CD14-positive monocyte (primary cell): ENCODE measurements at regions not wholly inside any gene's neighbourhood (a gene's known extent, or its start where the extent isn't known, plus 50 kb on each side); places are given as distances from the start of the nearest gene placed in this dataset.

Source experiments
- DNase-seq, 3 donors: peaks; one replicate each; pipeline ENCODE4 v3.0.0-alpha.2; 2011 to 2022
- H2AFZ ChIP-seq: 2 replicates; pipeline ENCODE4 v1.6.0; 2012; ENCODE audit warnings: mild to moderate bottlenecking, low read depth, low read length, inconsistent platforms; ENCODE audit not compliant: insufficient read depth, poor library complexity, severe bottlenecking
- H3K27ac ChIP-seq, 2 donors: 1 replicate in 1 of 2; 2 replicates in 1 of 2; pipeline ENCODE4 v1.5.1; 2012 to 2013; ENCODE audit warnings: low read length in 2 of 2, control low read depth in 1 of 2, inconsistent platforms in 1 of 2, low read depth in 1 of 2, mild to moderate bottlenecking in 1 of 2
- H3K27me3 ChIP-seq, 2 donors: one replicate each; pipeline versions ENCODE4 v1.6.0 to v1.6.1; 2011 to 2013; ENCODE audit warnings: low read length in 2 of 2; ENCODE audit not compliant: control insufficient read depth in 2 of 2, insufficient read depth in 2 of 2
- H3K36me3 ChIP-seq, 2 donors: replicated peaks in 1 of 2; 1 replicate in 1 of 2; 2 replicates in 1 of 2; pipeline versions ENCODE4 v1.5.1 to v1.6.1; 2012 to 2013; ENCODE audit warnings: low read length in 2 of 2, control low read depth in 1 of 2, inconsistent platforms in 1 of 2, mild to moderate bottlenecking in 1 of 2; ENCODE audit not compliant: insufficient read depth in 2 of 2, control insufficient read depth in 1 of 2
- H3K4me1 ChIP-seq, 2 donors: 1 replicate in 1 of 2; 2 replicates in 1 of 2; pipeline versions ENCODE4 v1.5.1 to v1.6.1; 2012 to 2013; ENCODE audit warnings: low read length in 2 of 2, control low read depth in 1 of 2, inconsistent platforms in 1 of 2, mild to moderate bottlenecking in 1 of 2, moderate library complexity in 1 of 2; ENCODE audit not compliant: insufficient read depth in 2 of 2, control insufficient read depth in 1 of 2
- H3K4me2 ChIP-seq: replicated peaks from 2 replicates; pipeline ENCODE3; 2012; ENCODE audit warnings: low read length, moderate library complexity, mild to moderate bottlenecking; ENCODE audit not compliant: poor library complexity, severe bottlenecking; ENCODE audit errors: extremely low read depth
- H3K4me3 ChIP-seq, 3 experiments: fragments of 200-600 bp in 1 of 3; sonication (generic) in 1 of 3; replicated peaks in 1 of 3; 1 replicate in 2 of 3; 2 replicates in 1 of 3; pipeline ENCODE4 v1.5.1; 2011 to 2013; ENCODE audit warnings: low read length in 3 of 3, mild to moderate bottlenecking in 3 of 3, control low read depth in 2 of 3, low read depth in 2 of 3, inconsistent platforms in 1 of 3, moderate library complexity in 1 of 3
- H3K79me2 ChIP-seq: 2 replicates; pipeline ENCODE4 v1.6.0; 2012; ENCODE audit warnings: mild to moderate bottlenecking, control low read depth, inconsistent platforms, low read length, moderate library complexity; ENCODE audit not compliant: insufficient read depth
- H3K9ac ChIP-seq: 2 replicates; pipeline ENCODE4 v1.6.0; 2017; ENCODE audit warnings: low read length, mild to moderate bottlenecking; ENCODE audit not compliant: insufficient read depth, poor library complexity, severe bottlenecking
- H3K9me3 ChIP-seq, 2 donors: replicated peaks in 1 of 2; 1 replicate in 1 of 2; 2 replicates in 1 of 2; pipeline versions ENCODE4 v1.5.1 to v1.6.1; 2012 to 2013; ENCODE audit warnings: low read length in 2 of 2, control low read depth in 1 of 2; ENCODE audit not compliant: control insufficient read depth in 1 of 2, insufficient read depth in 1 of 2
- H4K20me1 ChIP-seq: 2 replicates; pipeline ENCODE4 v1.6.0; 2012; ENCODE audit warnings: mild to moderate bottlenecking, low read length, control low read depth, moderate library complexity; ENCODE audit not compliant: insufficient read depth
- H3K27ac Mint-ChIP-seq, 7 donors: one replicate each; pipeline ENCODE4 v1.8.0; 2020; ENCODE audit warnings: mild to moderate bottlenecking in 7 of 7, mixed read lengths in 7 of 7, moderate library complexity in 6 of 7, inconsistent platforms in 2 of 7
- H3K27me3 Mint-ChIP-seq, 3 donors: one replicate each; pipeline ENCODE4 v1.8.0; 2021 to 2022; ENCODE audit warnings: low read depth in 3 of 3, mild to moderate bottlenecking in 3 of 3, mixed read lengths in 3 of 3, moderate library complexity in 3 of 3, inconsistent platforms in 1 of 3
- H3K36me3 Mint-ChIP-seq, 2 donors: one replicate each; pipeline ENCODE4 v1.8.0; 2020; ENCODE audit warnings: mixed read lengths in 2 of 2, inconsistent platforms in 1 of 2, mild to moderate bottlenecking in 1 of 2
- H3K4me1 Mint-ChIP-seq: one replicate; pipeline ENCODE4 v1.8.0; 2020; ENCODE audit warnings: mild to moderate bottlenecking, mixed read lengths
- H3K4me3 Mint-ChIP-seq, 2 donors: one replicate each; pipeline ENCODE4 v1.8.0; 2020; ENCODE audit warnings: mild to moderate bottlenecking in 2 of 2, mixed read lengths in 2 of 2, moderate library complexity in 1 of 2
- H3K9me3 Mint-ChIP-seq, 7 donors: one replicate each; pipeline ENCODE4 v1.8.0; 2020 to 2022; ENCODE audit warnings: mixed read lengths in 7 of 7, mild to moderate bottlenecking in 6 of 7, moderate library complexity in 6 of 7, inconsistent platforms in 2 of 7
- WGBS: methylation state at CpG from one replicate; pipeline ENCODE4 v1.1.5; 2013; ENCODE audit warnings: missing lambda C conversion rate; ENCODE audit not compliant: insufficient coverage; 5-methylcytosine and 5-hydroxymethylcytosine counted together
- intact Hi-C, 2 donors: fragments of 100-400 bp; cut with micrococcal nuclease; formaldehyde crosslinking; loops; one replicate each; pipeline versions ENCODE4 v1.15.0 to v1.15.1; 2023
- TF ChIP-seq, protein P1 (sequence below): fragments of 200-600 bp; IDR thresholded peaks from one replicate; pipeline ENCODE4 v1.8.0; 2022; ENCODE audit warnings: antibody characterized with exemption, mild to moderate bottlenecking

DNA sequence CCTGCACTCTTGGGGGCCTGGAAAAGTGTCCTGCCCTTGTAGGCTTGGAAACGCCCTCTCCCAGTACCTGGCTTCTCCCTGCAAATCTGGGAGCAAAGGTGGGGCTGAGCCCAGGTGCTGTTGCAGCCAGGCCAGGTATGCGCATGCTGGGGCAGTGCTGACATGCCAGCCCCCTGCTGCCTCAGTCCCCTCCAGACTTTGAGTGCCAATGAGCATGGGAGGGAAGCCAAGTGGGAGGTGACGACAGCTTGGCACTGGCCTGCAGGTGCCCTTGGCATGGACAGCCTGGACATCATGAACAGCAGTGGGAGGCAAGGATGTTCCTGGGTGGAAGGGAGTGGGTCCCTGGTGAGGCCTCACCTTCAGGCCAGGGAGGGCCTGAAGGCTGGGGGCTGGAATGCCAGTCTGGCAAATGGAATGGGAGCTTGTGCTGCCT lies 1494.4 kb upstream of the NUDT12 start:
- DNase-seq, result peak in 1 of 3 donors; percentile 2
- Mint-ChIP-seq H3K36me3 (no peaks in the 10 kb centered on the region), H3K4me1 (no peaks in the 10 kb centered on the region), H3K4me3 (no peak overlapping the region), H3K27ac (no peak overlapping the region), H3K27me3 (no peaks in the 10 kb centered on the region), H3K9me3 (peaks cover 8 to 27% (median 14%) of the 10 kb centered on the region in 7 donors)
- no peak overlapping the region for H2AFZ ChIP-seq
- WGBS, result 68% methylated on average over 3 of the region's 3 CpGs
- intact Hi-C loops, result no loop called here
- TF ChIP-seq, protein P1, sequence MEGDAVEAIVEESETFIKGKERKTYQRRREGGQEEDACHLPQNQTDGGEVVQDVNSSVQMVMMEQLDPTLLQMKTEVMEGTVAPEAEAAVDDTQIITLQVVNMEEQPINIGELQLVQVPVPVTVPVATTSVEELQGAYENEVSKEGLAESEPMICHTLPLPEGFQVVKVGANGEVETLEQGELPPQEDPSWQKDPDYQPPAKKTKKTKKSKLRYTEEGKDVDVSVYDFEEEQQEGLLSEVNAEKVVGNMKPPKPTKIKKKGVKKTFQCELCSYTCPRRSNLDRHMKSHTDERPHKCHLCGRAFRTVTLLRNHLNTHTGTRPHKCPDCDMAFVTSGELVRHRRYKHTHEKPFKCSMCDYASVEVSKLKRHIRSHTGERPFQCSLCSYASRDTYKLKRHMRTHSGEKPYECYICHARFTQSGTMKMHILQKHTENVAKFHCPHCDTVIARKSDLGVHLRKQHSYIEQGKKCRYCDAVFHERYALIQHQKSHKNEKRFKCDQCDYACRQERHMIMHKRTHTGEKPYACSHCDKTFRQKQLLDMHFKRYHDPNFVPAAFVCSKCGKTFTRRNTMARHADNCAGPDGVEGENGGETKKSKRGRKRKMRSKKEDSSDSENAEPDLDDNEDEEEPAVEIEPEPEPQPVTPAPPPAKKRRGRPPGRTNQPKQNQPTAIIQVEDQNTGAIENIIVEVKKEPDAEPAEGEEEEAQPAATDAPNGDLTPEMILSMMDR, result no peak
- no peak overlapping the region for H3K4me2 ChIP-seq
- H4K20me1 ChIP-seq, result no peaks in the 10 kb centered on the region
- H3K4me3 ChIP-seq, result no peak overlapping the region
- H3K27me3 ChIP-seq, result no peaks in the 10 kb centered on the region
- H3K79me2 ChIP-seq, result no peaks in the 10 kb centered on the region
- peaks cover 23 to 24% of the 10 kb centered on the region in 2 donors for H3K9me3 ChIP-seq
- H3K9ac ChIP-seq, result no peak overlapping the region
- H3K27ac ChIP-seq, result no peak overlapping the region
- no peaks in the 10 kb centered on the region for H3K36me3 ChIP-seq
- no peaks in the 10 kb centered on the region for H3K4me1 ChIP-seq

DNA sequence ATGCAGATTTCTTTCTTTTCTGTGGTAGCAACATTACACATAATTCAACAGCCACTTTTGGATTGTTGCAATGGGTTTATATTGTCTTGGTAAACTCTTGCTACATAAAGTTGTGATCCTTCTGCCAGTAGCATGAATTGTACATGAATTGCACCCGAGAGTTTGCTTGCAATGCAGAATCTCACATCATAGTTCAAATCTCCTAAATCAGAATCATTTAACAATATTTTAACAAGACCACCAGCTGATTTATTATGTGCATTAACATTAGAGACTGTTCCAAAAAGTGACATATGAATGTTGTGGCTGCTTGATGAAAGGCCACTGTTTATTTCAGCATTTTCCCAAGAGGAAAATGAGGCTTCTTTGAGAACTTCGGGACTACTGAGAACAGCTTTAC lies 1491.8 kb upstream of the NUDT12 start:
- H3K27me3 ChIP-seq, result no peaks in the 10 kb centered on the region
- no peaks in the 10 kb centered on the region for H3K27me3 Mint-ChIP-seq
- H3K9me3 Mint-ChIP-seq, result peaks cover 8 to 30% (median 17%) of the 10 kb centered on the region in 7 donors
- no peaks in the 10 kb centered on the region for H3K79me2 ChIP-seq
- H3K4me3 Mint-ChIP-seq, result no peak overlapping the region
- no peak overlapping the region for H3K4me2 ChIP-seq
- peaks cover 23 to 24% of the 10 kb centered on the region in 2 donors for H3K9me3 ChIP-seq
- no peak overlapping the region for H2AFZ ChIP-seq
- intact Hi-C loops, result no loop called here
- no peak overlapping the region for H3K9ac ChIP-seq
- H3K4me1 Mint-ChIP-seq, result no peaks in the 10 kb centered on the region
- no CpG with 5 or more reads among the region's 2 CpGs for WGBS
- H3K36me3 ChIP-seq, result no peaks in the 10 kb centered on the region
- no peak for DNase-seq
- no peaks in the 10 kb centered on the region for H3K4me1 ChIP-seq
- no peaks in the 10 kb centered on the region for H4K20me1 ChIP-seq
- no peak overlapping the region for H3K27ac Mint-ChIP-seq
- TF ChIP-seq, protein P1, result no peak
- H3K27ac ChIP-seq, result no peak overlapping the region
- no peaks in the 10 kb centered on the region for H3K36me3 Mint-ChIP-seq
- no peak overlapping the region for H3K4me3 ChIP-seq
